Tongue (tissue), 1 donor: ENCODE measurements at regions not wholly inside any gene's neighbourhood (a gene's known extent, or its start where the extent isn't known, plus 50 kb on each side); places are given as distances from the start of the nearest gene placed in this dataset.
"Not testable (repeated sequence)": the region's sequence is repeated elsewhere in the genome, so short reads cannot be mapped to it uniquely, and the experiment has no call there.

Experiments used
- DNase-seq: peaks from one replicate; pipeline ENCODE4 v3.0.0-alpha.2; 2015

DNA sequence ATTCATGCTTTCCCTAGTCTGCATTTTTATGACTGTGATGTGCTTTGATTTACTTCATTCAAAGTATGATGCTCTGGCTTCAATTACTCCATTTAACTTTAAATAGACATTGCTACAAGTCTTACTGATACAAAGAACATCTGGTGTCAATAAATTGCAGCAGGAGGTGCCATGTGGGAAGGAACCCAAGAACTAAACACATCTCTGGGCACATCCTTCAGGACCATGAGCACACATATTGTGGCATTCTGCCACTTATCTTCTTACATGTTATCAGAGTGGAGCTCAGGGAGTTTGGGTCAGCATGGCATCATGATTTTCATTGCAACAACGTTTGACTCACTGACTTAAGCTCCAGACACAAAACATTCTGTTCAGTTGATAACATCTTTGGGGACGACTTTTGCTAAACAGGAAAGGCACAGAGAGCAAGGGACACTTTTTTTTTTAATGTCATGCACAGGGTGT, 227.0 kb downstream of the DKK1 start:
- DNase-seq: no peak

DNA sequence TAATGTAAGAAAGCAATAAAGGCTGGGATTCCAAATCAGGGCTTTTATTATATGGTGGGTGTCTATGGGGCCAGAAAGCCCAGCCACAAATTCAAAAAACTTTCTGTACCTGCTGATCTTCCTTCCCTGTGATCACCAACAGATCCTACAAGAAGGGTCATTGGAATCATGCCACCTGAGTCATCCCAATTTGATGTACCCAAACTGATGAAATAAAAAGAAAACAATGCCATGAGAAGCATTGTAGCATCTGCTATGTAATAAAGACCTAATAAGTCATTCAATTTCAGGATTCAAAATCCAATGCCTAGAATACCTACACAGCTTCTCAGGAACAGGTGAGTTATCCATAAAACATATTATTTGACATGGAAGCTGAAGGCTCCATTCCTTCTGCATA, 228.8 kb downstream of the DKK1 start:
- no peak for DNase-seq

DNA sequence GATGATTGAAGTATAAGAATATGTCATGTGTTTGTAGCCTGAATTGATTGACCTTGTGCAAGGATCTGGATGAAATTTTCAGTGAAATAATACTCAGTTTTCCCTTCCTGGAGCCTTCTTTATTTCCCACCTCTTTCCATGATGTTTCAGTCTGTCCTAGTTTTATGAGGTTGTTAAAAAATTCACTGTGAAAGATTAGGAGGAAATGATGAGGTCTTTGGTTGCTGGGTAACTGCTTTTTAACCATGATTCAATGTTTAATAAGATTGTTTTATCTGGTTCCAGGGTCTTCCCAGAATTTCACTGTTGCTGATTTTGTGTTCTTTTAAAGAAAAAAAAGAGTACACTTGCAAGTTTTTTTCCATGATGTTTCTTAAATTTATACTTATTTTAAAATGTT, 221.5 kb downstream of the MBL2 start:
- no peak for DNase-seq

DNA sequence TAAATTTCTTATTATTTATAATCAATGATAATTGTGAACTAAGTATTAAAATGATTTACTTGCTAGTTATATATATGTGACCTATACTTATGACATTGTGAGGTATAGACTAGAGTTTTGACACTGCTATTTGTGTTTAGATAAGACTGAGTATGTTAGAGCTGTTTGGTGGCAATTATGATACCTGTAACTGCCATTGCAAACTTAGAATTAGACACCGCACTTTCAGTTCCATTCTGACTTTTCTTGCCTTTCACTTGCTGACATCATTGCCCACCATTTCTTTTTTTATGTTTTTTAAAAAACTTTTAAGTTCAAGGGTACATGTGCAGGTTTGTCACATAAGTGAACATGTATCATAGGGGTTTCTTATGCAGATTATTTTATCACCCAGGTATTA, 214.5 kb downstream of the MBL2 start:
- DNase-seq: no peak

DNA sequence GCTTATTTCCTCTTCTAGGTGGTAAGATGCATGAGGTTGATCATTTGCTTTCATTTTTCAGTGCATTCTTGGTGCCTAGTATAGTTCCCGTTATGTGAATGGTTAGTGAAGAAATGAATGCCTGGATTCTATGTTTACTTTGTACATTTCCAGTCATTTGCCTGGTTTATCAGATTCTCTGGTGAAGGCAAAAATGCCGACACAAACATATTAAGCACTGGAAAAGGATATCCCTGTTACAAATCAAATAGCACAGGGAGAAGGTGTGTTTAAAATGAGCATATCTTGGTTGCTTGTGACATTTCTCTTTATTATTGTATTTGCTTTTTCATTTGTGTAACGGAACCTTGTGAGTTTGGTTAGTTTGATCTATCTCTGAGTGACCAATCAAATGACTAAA, 211.3 kb downstream of the MBL2 start:
- DNase-seq: no peak

DNA sequence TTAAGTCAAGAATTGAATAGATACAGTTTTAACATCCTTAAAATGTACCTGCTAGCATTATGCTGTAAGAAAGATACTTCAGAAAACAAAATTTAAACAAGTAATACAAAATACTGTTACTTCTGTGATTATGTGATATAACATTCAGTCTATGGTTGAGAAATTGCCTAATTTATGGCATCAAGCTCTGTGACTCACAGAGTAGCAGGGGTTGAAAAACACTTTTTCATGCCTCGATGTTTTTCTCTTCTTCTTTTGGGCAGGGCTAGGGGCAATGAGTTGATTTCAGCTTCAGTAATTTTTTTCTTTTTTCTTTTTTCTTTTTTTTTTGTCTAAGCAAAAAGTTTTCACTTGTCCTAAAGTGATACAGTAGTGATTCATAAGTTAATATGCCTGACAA, 209.2 kb downstream of the MBL2 start:
- no peak for DNase-seq

DNA sequence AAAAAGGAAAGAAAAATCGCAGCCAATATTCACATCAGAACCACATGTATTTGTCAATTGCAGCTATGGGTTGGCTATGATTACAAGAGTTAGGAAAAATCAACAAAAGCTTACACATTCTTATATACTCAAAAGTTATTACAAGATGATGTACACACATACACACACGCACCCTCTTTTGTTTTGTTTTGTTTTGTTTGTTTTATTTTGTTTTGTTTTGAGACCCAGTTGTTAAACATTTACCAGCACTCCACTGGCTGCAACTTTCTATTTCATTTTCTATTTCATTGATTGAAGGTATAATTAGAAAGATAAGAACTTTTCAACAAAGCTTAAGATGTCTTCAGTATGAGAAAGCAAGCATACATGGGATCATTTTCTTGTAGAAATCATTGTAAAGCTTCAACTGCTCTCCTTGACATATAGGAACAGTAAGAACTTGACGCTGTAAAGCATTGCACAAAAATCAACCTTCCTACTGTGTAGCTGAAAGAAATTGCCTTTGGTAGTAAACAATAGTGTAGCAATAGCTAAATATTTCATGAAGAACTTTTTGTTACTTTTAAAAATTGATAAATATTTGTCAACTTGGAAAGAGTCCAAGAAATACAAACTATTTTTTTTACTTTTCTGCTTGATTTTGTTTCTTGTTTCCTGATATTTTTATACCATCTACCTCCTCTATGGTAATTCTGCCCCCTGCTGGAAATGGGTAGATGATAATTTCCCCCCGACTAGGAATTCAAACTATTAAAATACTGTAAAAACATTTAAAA, 205.9 kb downstream of the MBL2 start:
- DNase-seq: peak; percentile 9

DNA sequence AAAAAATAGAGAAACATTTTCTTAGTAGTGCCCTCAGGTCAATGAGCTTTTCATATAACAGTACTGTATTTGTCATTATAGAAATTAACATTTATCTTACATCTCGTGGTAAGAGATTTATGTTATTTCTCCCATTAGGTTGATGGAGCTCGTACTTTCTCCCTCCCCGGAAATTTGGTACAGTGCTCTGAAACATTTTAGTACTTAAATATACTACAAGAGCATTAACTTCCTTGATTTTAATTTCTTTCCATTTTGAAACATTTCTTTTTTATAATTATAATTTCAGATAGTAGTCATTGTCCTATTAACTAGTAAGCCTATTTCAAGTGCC, 205.4 kb downstream of the MBL2 start:
- no peak for DNase-seq

DNA sequence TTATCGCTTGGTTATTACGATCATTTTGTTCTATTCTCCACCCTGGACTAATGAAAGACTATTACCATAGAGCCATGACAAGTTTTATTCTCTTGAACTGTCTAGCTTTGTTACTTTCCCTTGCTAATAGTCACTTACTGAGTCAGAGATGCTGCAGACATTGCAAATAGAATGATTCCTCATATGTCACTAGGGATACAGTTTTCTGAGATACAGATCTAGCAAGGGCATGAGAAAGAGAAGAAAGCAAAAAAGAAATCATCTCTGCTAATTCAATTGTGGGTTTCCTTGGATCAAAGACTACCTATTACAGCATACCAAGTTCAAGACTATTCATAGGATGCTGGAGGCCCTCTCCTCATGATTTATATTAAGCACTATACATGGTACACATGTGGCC, 204.3 kb downstream of the MBL2 start:
- no peak for DNase-seq

DNA sequence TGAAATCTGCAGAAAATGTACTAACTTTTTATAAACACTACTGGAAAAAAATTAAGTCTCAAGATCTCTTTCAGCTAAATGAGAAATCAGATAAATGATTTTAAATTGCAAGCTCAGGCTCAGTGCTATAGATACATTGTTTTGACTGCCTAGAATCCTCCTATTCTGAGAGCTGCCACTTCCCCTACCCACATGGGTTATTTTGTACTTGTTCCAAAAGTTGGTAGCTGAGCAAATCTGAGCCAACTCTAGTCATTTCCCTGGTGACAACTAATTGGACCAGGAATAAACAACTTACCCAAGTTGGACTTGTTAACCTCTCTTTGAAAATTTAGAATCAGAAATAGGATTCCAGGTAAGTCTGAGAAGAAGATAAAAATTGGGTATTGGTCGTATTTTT, 202.1 kb downstream of the MBL2 start:
- no peak for DNase-seq

DNA sequence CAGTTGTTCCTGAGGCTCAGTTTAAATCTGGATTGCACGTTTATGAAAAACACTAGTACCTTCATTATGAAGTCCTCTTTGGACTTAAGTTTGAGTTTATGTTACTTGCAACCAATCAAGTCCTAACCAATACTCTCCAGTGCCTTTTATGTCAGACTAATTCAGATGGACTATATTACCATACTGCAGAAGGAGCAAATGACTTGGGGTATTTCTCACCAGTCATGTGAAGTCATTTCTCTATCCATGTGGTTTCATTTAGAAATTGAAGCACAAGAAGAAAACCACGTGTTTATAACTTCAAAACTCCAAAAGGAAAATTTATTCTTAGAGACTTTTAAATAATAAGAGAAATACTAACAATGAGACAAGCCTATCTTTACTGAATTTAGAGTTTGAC, 201.6 kb downstream of the MBL2 start:
- no peak for DNase-seq

DNA sequence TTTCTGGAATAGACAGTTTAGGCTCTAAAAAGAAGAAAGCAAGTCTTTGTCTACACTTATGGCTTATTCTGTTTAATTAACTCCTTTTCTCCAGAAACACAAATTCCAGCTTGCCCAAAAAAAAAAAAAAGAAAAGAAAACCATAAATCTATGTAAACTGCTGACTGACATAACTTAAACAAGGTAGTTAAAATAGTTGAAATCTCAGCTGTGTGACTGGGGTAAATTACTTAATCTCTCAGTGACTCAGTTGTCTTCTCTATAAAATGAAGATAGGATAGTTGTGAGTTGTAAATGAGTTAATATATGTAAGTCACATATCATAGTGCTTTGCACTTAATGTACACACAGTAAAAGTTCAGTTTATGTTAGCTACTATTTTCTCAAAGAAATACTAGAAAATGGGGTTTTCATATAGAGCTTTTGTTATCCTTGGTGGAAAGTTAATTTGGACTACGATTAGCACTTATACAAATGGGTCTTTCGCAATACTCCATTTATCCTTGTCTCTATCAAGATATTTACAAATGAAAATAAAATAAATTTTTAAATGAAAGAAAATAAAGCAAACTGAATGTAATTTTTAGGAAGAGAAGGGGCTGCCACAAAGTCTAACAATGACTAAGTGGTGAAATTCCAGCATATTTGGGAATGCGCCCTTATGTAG, 200.9 kb downstream of the MBL2 start:
- no peak for DNase-seq

DNA sequence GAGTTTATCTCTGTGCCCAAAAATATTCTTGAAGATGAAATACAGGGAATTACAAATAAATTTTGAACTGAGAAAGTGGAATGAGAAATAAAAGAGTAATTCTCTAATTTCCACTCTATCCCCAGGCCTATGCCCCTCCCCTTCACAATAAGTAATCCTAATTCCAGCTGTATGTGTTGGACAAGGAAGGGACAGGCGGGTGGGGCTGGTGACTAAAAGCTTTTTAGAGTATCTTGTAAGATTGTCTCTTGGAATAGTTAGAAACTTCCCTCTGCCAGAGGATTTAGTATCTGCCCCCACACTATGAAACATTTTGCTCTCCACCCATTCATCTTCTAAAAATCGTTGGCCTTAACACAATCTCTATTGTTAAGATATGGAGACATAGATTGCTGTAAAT, 199.2 kb downstream of the MBL2 start:
- no peak for DNase-seq

DNA sequence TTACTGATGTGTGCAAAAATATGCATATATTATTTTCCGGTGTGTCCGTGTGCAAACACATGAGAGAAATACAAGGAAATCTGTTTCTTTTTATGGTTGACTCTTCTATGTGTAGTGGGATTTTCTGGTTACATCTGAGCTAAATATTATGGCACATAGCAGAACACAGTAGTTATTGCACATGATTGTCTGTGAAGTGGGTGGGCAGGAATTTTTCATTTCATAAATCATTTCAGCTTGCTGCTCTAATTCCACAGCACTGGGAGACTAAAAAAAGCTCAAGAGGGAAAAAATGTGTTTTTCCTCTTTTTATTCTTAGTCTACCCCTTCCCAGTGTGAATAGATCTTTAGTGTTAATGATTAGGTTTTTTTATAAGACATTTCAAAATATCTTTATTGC, 197.9 kb downstream of the MBL2 start:
- DNase-seq: no peak

DNA sequence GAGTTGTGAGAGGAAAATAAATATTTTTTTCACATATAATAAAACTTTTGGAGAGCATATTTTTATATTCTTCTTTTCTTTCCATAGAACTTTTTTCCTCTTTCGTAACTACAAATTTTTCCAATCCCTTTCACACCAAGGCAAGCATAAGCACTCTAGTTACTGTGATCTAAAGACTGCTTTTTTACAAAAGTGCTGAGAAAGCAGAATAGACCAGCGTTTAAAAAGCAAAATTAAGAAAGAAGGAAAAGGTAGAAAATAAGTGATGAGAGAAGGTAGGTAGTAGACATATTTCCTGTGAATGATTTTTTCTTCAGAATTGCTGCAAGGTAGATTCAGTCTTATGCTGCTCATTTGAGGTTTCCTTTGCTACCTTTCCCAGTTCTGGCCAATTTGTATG, 195.5 kb downstream of the MBL2 start:
- DNase-seq: no peak

DNA sequence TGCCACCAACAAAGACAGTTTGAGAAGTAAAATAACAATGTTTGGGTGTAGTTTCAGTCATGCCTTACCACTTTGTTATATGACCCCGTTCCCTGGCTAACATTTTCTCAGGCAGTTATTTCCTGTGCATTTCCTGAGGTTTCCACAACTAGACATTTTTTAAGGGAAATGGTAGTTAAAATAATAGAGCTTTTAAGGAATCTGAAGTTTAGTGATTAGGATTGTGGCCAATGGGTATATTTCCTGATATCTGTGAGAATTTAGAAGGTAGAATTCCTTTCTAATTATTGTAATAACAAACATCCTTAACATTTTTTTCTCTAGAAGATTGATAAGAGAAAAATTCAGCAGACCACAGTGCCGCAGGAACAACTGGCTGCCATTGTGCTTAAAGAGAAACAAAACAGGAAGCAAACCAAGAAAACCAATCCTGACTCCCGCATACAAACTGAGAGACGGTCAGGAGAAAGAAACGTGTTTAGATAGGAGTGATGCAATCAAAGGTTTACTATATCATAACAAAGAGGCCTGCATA, 193.6 kb downstream of the MBL2 start:
- DNase-seq: no peak

DNA sequence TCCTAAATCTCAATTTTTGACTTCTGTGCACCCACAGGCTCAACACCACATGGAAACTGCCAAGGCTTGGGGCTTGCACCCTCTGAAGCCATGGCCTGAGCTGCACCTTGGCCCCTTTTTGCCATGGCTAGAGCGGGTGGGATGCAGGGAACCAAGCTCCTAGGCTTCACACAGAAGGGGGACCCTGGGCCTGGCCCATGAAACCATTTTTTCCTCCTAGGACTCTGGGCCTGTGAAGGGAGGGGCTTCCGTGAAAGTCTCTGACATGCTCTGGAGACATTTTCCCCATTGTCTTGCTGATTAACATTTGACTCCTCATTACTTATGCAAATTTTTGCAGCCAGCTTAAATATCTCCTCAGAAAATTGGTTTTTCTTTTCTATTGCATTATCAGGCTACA, 190.9 kb downstream of the MBL2 start:
- DNase-seq: not testable (repeated sequence)

DNA sequence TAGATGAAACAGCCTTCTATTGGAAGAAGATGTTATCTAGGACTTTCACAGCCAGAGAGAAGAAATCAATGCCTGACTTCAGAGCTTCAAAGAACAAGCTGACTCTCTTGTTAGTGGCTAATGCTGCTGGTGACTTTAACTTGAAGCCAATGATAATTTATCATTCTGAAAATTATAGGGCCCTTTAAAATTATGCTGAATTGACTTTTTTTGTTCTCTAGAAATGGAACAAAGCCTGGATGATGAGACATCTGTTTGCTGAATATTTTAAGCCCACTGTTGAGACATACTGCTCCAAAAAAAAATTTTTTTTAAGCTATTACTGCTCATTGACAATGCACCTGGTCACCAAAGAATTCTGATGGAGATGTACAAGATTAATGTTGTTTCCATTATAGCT, 189.2 kb downstream of the MBL2 start:
- no peak for DNase-seq

DNA sequence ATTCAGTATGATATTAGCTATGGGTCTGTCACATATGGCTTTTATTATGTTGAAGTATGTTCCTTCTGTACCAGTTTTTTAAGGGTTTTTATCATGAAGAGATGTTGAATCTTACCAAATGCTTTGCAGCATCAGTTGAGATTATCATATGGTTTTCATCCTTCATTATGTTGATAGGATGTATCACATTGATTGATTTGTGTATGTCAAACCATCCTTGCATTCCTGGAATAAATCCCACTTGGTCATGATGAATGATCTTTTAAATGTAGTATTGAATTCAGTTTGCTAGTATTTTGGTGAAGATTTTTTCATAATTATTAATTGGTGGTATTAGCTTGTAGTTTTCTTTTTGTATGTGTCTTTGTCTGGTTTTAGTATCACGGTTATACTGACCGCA, 185.9 kb downstream of the MBL2 start:
- DNase-seq: no peak

DNA sequence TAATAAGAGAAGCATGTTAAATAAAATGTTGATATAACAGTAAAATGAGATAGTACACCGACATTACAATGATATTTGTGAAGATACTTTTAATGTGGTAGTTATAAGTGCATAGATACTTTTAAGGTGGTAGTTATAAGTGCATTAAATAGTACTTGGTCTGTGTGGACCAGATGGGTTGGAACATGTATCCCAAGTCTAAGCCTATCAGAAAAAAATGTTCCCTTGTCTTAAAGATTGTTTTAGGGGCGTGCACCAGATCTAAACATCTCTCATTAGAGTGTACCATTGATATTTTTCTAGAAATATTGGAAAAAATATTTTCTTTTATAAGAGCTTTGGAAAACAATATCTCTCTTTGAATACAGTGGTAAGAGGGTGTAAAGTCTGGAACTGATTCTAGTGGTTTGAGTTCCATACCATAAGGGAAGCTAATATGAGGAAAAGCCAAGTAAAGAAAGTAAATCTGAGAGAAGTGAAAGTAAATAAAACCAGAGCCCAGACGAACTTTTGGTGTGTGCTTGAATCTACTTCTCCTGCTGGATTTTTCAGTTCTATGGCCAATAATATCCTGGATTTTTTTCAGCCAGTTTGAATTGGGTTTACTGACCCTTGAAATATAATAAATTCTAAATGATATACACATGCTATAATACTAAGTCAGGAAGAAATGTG, 175.3 kb downstream of the MBL2 start:
- no peak for DNase-seq

DNA sequence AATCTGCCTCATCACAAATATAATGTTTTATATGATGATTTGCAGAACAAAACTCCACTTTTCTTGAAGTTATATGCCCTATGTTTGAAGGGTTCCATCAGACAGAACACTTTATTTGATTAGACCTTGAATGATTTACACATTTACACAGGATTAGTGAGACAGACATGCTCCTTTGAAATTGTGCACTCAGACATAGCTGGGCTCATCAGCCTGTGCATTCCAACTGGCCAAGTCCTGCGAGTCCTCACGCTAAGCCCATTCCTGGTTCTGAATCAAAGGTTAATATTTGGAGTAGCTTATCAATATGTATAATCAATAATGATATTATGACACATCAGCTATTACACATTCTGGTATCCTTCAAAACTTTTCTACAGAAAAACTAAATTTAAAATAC, 173.6 kb downstream of the MBL2 start:
- DNase-seq: no peak

DNA sequence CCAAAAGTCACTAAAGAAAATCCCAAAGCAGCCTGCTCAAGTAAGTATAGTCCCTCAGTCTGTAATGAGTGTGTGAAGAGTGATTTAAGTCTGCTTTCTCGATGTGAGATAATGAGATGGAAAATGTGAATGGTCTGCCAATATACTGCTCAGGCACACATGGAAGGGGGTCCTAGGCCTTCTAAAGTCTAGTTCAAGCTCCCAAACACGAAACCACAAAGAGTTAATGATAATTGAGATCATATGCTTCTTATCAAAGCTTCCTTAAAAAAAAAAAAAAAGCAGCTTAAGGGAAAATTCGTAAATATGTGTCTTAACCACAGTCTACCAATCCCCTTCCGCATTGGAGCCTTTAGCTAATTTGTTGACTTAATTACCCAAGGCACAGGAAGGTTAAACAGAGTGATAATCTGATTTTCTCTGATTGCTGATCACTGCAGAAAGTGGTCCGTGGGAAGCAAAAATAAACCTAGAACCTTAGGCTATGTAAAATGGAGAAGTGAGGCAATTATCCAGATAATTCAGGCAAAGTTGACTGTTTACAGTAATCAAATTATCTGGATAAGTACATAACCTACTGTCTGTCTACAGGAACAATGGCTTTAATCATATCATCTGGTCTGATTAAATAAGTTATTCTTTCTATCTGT, 172.9 kb downstream of the MBL2 start:
- DNase-seq: no peak

DNA sequence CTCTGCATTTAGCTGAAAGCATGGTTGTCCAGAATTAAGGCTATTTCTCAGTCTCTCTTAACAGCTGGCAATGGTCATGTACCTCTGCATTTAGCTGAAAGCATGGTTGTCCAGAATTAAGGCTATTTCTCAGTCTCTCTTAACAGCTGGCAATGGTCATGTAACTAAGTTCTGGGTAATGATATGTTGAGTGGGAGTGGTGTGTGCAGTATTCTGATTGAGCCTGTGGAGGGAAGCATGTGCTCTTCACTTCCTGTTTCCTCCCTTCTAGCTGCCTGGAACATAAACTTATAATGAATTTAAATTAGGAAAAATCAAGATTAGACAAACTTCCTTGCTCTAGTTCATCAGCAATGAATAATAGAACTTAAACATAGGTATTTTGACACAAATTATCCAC, 168.5 kb downstream of the MBL2 start:
- DNase-seq: not testable (repeated sequence)
